ENCODE measurements at regions not wholly inside any gene's neighbourhood (a gene's known extent, or its start where the extent isn't known, plus 50 kb on each side); places are given as distances from the start of the nearest gene placed in this dataset.

- TF ChIP-seq CTCF (IDR thresholded peaks at IDR 0.05): no peak
- DNase-seq (ENCODE audit: low spot score) (no peak), ATAC-seq (ENCODE audit: low FRiP score) (no peak)
Measured at GRCh38 chr1:187074445-187075048, 245.8 kb downstream of the PLA2G4A start.

GRCh38 chr1:187076922-187077321, 248.2 kb downstream of the PLA2G4A start:
- TF ChIP-seq CTCF (IDR thresholded peaks at IDR 0.05): no peak
- no peak for DNase-seq (ENCODE audit: low spot score)
- no peak for ATAC-seq (ENCODE audit: low FRiP score)

GRCh38 chr1:187078321-187078720, 249.6 kb downstream of the PLA2G4A start:
- DNase-seq (ENCODE audit: low spot score) (no peak), ATAC-seq (ENCODE audit: low FRiP score) (no peak)
- no peak for TF ChIP-seq CTCF (IDR thresholded peaks at IDR 0.05)

GRCh38 chr1:187078916-187079315, 250.2 kb downstream of the PLA2G4A start:
- ATAC-seq (ENCODE audit: low FRiP score) (no peak), DNase-seq (ENCODE audit: low spot score) (no peak)
- no peak for TF ChIP-seq CTCF (IDR thresholded peaks at IDR 0.05)

GRCh38 chr1:187079330-187079729, 250.6 kb downstream of the PLA2G4A start:
- no peak for TF ChIP-seq CTCF (IDR thresholded peaks at IDR 0.05)
- ATAC-seq (ENCODE audit: low FRiP score) (no peak), DNase-seq (ENCODE audit: low spot score) (no peak)

- ATAC-seq (ENCODE audit: low FRiP score): no peak
- TF ChIP-seq CTCF (IDR thresholded peaks at IDR 0.05): no peak
- DNase-seq (ENCODE audit: low spot score): no peak
Measured at GRCh38 chr1:187091666-187092065, 262.9 kb downstream of the PLA2G4A start.

GRCh38 chr1:187092104-187092503, 263.4 kb downstream of the PLA2G4A start:
- no peak for ATAC-seq (ENCODE audit: low FRiP score)
- TF ChIP-seq CTCF (IDR thresholded peaks at IDR 0.05): no peak
- DNase-seq (ENCODE audit: low spot score): no peak

All from omental fat pad (tissue), 3 donors.